GM12892 (cell line): ENCODE measurements at regions not wholly inside any gene's neighbourhood (a gene's known extent, or its start where the extent isn't known, plus 50 kb on each side); places are given as distances from the start of the nearest gene placed in this dataset.

ENCODE experiments used
- POLR2A ChIP-seq: IDR thresholded peaks from 2 replicates; pipeline ENCODE4 v1.6.1; 2011; ENCODE audit warnings: low read depth, low read length, control low read depth
- POLR2AphosphoS5 ChIP-seq: IDR thresholded peaks from 2 replicates; pipeline ENCODE4 v1.6.1; 2011; ENCODE audit warnings: low read depth, low read length, control low read depth

- TF ChIP-seq POLR2AphosphoS5 (no peak), POLR2A (no peak)
These were observed 779.3 kb upstream of the COBL start for GRCh38 chr7:52095861-52096260.
